Smooth muscle cell (in vitro differentiated cells): ENCODE measurements at regions not wholly inside any gene's neighbourhood (a gene's known extent, or its start where the extent isn't known, plus 50 kb on each side); places are given as distances from the start of the nearest gene placed in this dataset.

ENCODE experiments used
- DNase-seq: peaks from one replicate; lab custom pipeline; 2025; ENCODE audit not compliant: unreplicated experiment; lab: John Stamatoyannopoulos, UW
- H2AFZ ChIP-seq: fragments of 200-600 bp; sonication (generic); 2 replicates; pipeline ENCODE4 v1.6.0; 2016; ENCODE audit warnings: antibody characterized with exemption, low read depth, mild to moderate bottlenecking
- H3F3A ChIP-seq: fragments of 200-600 bp; sonication (generic); 2 replicates; pipeline ENCODE4 v1.6.0; 2017; ENCODE audit warnings: antibody characterized with exemption, low read depth
- H3K27ac ChIP-seq: fragments of 200-600 bp; sonication (generic); 2 replicates; pipeline ENCODE4 v1.5.1; 2016; ENCODE audit warnings: low read depth, mild to moderate bottlenecking
- H3K27me3 ChIP-seq: fragments of 200-600 bp; sonication (generic); 2 replicates; pipeline ENCODE4 v1.6.1; 2016; ENCODE audit warnings: low read depth, mild to moderate bottlenecking
- H3K36me3 ChIP-seq: fragments of 200-600 bp; sonication (generic); 2 replicates; pipeline ENCODE4 v1.5.1; 2016; ENCODE audit warnings: low read depth
- H3K4me1 ChIP-seq: fragments of 200-600 bp; sonication (generic); 2 replicates; pipeline ENCODE4 v1.5.1; 2016; ENCODE audit warnings: low read depth
- H3K4me2 ChIP-seq: fragments of 200-600 bp; sonication (generic); 2 replicates; pipeline ENCODE4 v1.6.0; 2016; ENCODE audit warnings: mild to moderate bottlenecking
- H3K4me3 ChIP-seq: fragments of 200-600 bp; sonication (generic); 2 replicates; pipeline ENCODE4 v1.5.1; 2016; ENCODE audit warnings: mild to moderate bottlenecking
- H3K79me2 ChIP-seq: fragments of 200-600 bp; sonication (generic); 2 replicates; pipeline ENCODE4 v1.6.0; 2016; ENCODE audit warnings: low read depth, mild to moderate bottlenecking
- H3K9ac ChIP-seq: fragments of 200-600 bp; sonication (generic); 2 replicates; pipeline ENCODE4 v1.6.0; 2016; ENCODE audit warnings: low read depth
- H3K9me3 ChIP-seq: fragments of 200-600 bp; sonication (generic); replicated peaks from 2 replicates; pipeline ENCODE4 v1.5.1; 2016; ENCODE audit warnings: low read depth
- H4K20me1 ChIP-seq: fragments of 200-600 bp; sonication (generic); 2 replicates; pipeline ENCODE4 v1.6.0; 2016; ENCODE audit warnings: low read depth
- CTCF ChIP-seq: fragments of 200-600 bp; sonication (generic); IDR thresholded peaks from 2 replicates; pipeline ENCODE4 v1.5.1; 2017; ENCODE audit warnings: borderline replicate concordance, mild to moderate bottlenecking, antibody characterized with exemption; ENCODE audit not compliant: insufficient read depth, poor library complexity, severe bottlenecking
- WGBS: methylation state at CpG from one replicate; pipeline ENCODE4 v1.1.7; 2016; ENCODE audit warnings: low lambda C conversion rate; 5-methylcytosine and 5-hydroxymethylcytosine counted together

GRCh38 chr1:239858057-239858456 lies 233.6 kb upstream of the FMN2 start:
- no peak for DNase-seq
- H3F3A ChIP-seq: no peaks in the 10 kb centered on the region

GRCh38 chr1:239858529-239858928 lies 233.2 kb upstream of the FMN2 start:
- Histone ChIP-seq H3K4me2 (no peak overlapping the region), H4K20me1 (no peaks in the 10 kb centered on the region), H3K79me2 (no peaks in the 10 kb centered on the region), H3K27ac (no peak overlapping the region), H3F3A (no peaks in the 10 kb centered on the region), H3K4me3 (no peak overlapping the region), H3K4me1 (peaks cover 7% of the 10 kb centered on the region), H3K27me3 (no peaks in the 10 kb centered on the region), H3K9ac (no peak overlapping the region), H3K9me3 (no peaks in the 10 kb centered on the region), H3K36me3 (no peaks in the 10 kb centered on the region), H2AFZ (no peak overlapping the region)
- DNase-seq: no peak
- no peak for TF ChIP-seq CTCF
- 86% methylated on average over 5 of the region's 5 CpGs for WGBS

More at GRCh38 chr1:239858057-239858456, 233.6 kb upstream of the FMN2 start:
- H3K4me1 ChIP-seq: peaks cover 7% of the 10 kb centered on the region
- TF ChIP-seq CTCF: no peak
- H3K4me2 ChIP-seq: no peak overlapping the region
- no peaks in the 10 kb centered on the region for H3K79me2 ChIP-seq
- no peaks in the 10 kb centered on the region for H3K27me3 ChIP-seq
- no peak overlapping the region for H3K4me3 ChIP-seq
- H3K27ac ChIP-seq: no peak overlapping the region
- H3K9me3 ChIP-seq: no peaks in the 10 kb centered on the region
- H3K36me3 ChIP-seq: no peaks in the 10 kb centered on the region
- no peak overlapping the region for H2AFZ ChIP-seq
- 83% methylated on average over 4 of the region's 4 CpGs for WGBS
- no peak overlapping the region for H3K9ac ChIP-seq
- no peaks in the 10 kb centered on the region for H4K20me1 ChIP-seq

- H3K27ac ChIP-seq: no peak overlapping the region
- WGBS: 73% methylated on average over 1 of the region's 1 CpG
- no peak overlapping the region for H3K4me2 ChIP-seq
- no peaks in the 10 kb centered on the region for H3K36me3 ChIP-seq
- no peak overlapping the region for H3K4me3 ChIP-seq
- H3K27me3 ChIP-seq: no peaks in the 10 kb centered on the region
- H3F3A ChIP-seq: no peaks in the 10 kb centered on the region
- DNase-seq: no peak
- peaks cover 7% of the 10 kb centered on the region for H3K4me1 ChIP-seq
- no peak for TF ChIP-seq CTCF
- H3K9ac ChIP-seq: no peak overlapping the region
- H3K79me2 ChIP-seq: no peaks in the 10 kb centered on the region
- H3K9me3 ChIP-seq: no peaks in the 10 kb centered on the region
- H2AFZ ChIP-seq: no peak overlapping the region
- no peaks in the 10 kb centered on the region for H4K20me1 ChIP-seq
Observed at GRCh38 chr1:239861985-239862384, 229.7 kb upstream of the FMN2 start.

- Histone ChIP-seq H3F3A (no peaks in the 10 kb centered on the region), H3K4me2 (no peak overlapping the region), H3K4me1 (no peaks in the 10 kb centered on the region), H3K9ac (no peak overlapping the region), H3K4me3 (no peak overlapping the region), H3K27ac (no peak overlapping the region), H4K20me1 (no peaks in the 10 kb centered on the region), H3K9me3 (no peaks in the 10 kb centered on the region), H3K27me3 (no peaks in the 10 kb centered on the region), H3K79me2 (no peaks in the 10 kb centered on the region), H2AFZ (no peak overlapping the region), H3K36me3 (no peaks in the 10 kb centered on the region)
- DNase-seq: no peak
- WGBS: 83% methylated on average over 13 of the region's 13 CpGs
- no peak for TF ChIP-seq CTCF
Observed at GRCh38 chr1:239868058-239868832, 223.4 kb upstream of the FMN2 start.
